GM19438 (cell line): ENCODE measurements at regions not wholly inside any gene's neighbourhood (a gene's known extent, or its start where the extent isn't known, plus 50 kb on each side); places are given as distances from the start of the nearest gene placed in this dataset.

Experiments
- ATAC-seq: cut with Tn5 transposase; IDR thresholded peaks from one replicate; pipeline ENCODE4 v1.9.1; 2021; ENCODE audit warnings: low read depth; ENCODE audit not compliant: unreplicated experiment

DNA sequence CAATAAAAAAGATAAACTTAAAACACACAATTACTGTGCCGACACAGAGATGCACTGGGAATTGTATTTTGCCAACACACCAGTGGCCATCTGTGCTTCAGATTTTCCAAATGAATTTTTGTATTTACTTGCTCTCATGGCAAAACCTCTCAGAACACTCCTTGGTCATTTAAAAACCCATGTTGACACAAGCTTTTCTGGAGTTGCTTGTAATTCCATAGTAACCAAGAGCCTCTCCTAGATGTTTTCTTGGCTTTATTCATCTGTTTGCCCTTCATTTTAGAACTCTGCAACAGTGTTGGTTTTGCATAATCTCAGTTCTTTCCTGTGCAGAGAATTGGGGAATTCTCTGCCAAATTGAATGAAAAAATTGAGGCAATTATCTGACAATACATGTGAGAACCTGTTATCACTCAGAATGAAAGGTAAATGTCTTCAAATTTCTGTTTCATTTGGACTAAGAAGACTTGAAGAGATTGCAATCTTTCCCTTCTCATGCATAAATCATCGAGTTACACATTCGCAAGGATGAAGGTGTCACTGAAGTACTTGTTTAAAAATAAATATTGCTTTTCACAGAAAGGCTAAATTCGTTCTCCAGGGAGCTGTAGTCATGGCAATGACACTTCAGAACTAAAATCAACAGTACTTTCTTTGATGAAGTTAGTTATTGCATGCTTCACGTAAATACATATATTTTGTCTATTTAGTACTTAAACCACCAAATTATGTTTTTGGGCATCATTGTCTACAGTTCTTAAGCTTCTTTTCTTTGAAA, 301.8 kb upstream of the CTSO start:
- no peak for ATAC-seq

DNA sequence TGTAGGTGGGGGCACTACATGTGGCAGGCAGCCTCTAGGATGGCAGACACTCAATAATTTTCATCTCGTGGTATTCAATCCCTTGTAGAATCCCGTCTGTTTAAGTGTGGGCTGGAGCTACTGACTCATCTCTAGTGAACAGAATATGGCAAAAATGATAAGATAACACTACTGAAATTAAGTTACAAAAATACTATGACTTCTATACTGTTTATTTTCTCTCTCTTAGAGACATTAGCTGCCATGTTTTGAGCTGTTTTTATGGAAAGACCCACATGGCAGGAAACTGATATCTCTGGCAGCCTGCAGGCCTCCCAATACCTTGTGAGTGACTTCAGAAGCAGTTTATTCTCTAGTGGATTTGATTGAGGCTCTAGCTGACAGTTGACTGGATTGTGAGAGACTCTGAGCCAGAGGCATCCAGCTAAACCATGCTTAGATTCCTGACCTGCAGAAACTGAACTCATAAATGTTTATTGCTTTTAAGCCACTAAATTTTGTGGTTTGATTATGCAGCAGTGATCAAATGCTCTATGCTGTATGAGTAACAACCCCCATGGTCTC, 298.8 kb upstream of the CTSO start:
- ATAC-seq, result no peak

DNA sequence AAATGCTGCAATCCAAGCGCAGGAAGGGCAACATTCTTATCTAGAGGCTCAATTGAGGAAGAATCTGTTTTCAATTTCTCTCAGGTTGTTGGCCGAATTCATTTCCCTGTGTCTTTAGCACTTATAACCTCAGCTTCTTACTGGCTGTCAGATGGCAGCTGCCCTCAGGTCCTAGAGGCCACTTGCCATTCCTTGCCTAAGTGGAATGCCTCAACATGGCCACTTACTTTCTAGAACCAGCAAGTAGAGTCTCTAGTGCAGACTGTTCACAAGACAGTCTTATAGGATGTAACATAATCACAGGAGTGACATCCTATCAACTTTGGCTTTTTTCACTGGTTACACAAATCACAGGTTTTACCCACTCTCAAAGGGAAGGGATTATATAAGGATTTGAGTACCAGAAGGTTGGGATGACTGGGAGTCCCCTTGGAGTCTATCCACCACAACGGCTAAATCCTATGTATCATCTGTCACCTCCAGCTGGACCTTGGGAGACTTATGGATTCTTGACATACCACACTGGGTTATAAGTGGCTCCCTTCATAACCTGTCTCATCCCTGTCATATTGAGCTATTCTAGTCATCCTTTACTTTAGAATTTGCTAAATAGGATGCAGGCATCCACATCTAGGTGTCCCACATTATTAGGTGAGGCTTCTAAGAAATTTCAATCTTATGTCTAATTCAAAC, 297.9 kb upstream of the CTSO start:
- ATAC-seq, result no peak

DNA sequence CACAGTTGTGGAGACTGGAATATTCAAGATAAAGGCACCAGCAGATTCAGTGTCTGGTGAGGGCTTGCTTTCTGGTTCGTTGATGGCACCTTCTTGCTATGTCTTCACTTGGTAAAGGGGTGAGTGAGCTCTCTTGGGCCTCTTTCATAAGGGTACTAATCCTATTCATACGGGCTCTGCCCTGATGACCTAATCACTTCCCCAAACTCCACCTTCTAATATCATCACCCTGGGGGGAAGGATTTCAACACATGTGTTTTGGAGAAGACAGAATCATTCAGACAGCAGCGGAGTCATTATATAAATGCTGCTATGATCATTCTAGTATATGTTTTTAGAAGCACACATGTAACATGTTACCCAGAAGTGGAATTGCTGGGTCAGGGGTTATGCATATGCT, 295.3 kb upstream of the CTSO start:
- ATAC-seq, result no peak

DNA sequence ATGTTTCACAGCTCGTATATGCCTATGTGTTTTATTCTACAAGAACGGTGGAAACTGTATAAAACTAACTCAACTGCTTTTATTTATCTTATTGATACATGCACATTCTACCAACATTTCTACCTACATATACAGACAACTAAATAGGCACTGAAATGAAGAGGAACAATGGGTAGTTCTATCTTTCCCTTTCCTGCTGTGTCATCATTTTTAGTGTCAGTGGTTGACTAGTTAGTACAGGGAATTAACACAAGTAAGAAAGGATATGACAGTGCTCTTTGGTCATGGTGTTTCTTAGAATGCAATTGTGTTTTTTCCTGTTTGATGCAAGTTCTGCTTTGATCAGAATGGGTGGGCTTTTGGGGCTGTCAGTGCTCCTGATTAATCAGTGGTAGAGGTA, 293.8 kb upstream of the CTSO start:
- no peak for ATAC-seq

DNA sequence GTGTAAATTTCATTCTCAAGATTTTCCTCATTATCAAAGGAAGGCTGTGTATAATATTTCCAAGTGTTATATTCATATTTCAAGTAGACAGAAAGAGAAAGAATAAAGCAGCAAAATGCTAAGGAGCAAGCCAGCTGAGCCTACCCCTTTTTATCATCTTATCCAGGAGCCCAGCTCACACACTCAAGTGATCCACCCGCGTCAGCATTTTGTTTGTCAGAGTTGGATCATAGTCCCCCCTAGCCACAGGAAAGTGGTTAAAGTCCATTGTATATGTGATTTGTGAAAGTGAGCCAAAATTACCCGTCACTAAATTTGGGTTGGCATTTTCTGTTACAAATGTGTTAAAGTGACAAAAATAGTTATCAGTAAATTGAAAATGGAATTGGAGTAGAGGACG, 289.3 kb upstream of the CTSO start:
- no peak for ATAC-seq

DNA sequence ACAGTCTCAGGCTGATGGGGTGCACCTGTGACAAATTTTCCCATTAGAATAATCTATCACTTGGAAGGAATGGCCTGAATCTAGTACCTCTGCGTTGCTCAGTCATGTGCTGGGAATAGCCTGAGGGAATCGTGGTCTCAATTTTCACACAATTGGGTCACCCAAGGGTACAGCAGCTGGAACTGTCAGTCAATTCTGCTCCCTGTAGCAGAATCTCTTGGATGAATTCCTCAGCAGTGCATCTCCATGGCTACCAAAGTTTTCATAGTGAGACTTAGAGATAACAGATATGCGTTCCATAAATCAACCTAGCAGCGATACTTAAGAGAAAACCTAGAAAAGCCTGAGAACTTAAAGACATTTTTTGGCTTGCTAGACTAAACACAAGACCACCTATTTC, 288.7 kb upstream of the CTSO start:
- ATAC-seq, result no peak

DNA sequence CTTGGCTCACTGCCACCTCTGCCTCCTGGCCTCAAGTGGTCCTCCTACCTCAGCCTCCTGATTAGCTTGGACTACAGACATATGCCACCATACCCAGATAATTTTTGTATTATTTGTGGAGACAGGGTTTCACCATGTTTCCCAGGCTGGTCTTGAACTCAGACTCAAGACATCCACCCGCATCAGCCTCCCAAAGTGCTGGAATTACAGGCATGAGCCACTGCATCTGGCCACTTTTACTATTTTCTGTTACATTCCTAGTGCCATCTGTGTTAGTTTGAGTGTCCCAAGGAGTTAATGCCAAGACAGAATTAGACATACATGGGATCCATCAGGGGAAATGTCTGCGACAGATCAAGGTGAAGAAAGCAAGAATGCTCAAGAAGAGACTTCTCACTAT, 288.2 kb upstream of the CTSO start:
- no peak for ATAC-seq

DNA sequence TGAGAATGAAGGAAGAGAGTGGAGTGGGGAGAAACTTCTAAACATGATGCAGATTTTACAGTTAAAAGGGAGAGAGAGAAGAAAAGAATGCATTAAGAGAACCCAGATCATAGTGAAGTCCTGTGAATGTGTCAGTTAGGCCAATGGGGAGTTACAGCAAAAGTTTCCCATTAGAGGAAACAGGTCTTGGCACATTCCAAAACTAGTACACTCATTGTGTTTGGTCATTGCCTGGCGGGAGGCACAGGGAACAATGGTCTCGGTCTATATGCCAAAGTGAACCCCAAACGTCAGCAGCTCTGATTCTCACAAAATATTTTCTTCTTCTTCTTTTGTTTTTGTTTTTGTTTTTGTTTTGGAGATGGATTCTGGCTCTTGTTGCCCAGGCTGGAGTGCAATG, 284.5 kb upstream of the CTSO start:
- ATAC-seq, result no peak

DNA sequence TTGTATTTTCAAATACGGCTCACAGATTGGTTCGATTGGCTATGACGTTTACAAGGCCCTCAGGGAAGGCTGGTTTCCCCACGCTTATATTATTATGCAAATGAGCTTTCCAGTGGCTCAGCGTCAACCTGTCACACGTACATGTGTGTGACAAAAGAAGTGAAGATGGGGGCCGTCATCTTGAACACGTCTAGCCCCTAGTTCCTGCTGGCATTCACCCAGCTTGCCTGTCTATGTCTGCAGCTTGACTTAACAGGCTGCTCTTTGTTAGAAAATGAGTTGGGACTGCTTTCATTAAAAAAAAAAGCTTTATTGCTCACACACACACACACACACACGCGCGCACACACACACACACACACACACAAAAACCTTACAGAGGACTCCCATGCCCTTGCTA, 283.6 kb upstream of the CTSO start:
- ATAC-seq, result no peak

DNA sequence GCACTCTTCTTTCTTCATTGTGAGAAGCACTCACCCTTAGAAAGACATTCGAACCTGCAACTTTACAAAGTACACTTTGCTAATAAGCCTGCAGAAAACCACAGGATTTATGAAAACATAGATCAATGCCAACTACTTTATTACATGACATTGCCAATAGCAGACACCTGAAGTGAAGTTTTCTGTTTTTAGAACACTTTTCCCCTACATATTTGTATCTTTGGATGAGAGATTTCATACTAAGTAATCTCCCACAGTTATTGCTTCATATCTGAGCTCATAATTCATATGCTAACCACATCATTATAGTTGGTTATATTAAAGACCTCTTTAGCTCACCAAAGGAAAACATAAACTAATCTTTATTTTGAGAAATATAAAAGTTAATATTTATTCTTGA, 276.5 kb upstream of the CTSO start:
- no peak for ATAC-seq

DNA sequence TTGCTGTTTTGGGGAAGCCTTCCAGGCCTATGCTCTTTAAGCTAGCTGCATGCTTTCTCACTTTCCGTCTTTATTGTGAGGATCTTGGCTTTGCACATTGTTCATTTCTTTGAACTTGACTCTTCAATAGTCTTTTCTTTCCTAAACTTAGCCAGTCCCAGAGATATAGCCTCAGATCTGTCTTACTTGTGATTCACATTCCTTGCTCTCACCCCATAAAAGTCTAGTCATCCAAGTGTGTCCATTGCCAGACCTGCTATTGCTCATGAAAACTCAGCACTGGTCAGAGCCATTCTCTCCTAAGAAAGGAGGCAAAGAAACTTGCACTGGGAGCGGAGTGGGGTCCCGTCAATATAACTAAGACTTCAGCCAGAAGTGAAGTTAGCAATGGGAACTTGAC, 275.0 kb upstream of the CTSO start:
- ATAC-seq, result no peak

DNA sequence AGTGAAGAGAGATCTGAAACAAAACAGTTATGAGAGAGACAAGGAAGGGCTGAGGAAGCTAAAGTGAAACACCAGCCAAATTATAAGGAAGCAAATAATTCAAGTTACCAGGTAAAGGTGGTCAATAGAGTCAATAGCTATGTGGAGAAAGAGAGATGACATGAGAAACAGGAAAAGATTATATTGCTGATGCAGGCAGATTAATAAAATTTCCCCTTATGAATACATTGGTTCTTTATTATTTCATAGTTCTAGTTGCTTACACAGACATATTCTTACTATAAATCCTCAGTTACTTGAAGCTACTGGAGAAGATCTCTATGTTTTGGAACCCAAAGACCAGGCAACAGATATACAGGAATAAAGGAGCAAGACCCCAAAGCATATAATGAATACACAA, 273.7 kb upstream of the CTSO start:
- no peak for ATAC-seq

DNA sequence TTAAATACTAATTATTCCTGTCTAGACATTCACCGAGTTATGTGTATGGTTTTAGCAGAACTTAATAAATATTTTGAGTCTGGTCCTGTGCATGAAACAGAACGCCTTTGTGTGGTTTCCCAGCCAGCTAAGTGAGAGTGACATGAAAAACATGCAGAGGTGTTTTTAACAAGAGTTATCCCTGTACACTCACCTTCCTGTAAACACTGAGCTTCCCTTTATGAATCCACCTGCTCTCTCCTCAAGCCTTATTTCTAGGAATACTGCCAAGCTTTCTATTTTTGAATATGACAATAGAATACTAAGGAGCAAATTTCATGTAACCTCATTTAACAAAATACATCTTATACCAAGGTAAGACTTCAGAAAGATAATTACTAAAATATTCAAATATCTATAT, 270.3 kb upstream of the CTSO start:
- no peak for ATAC-seq

DNA sequence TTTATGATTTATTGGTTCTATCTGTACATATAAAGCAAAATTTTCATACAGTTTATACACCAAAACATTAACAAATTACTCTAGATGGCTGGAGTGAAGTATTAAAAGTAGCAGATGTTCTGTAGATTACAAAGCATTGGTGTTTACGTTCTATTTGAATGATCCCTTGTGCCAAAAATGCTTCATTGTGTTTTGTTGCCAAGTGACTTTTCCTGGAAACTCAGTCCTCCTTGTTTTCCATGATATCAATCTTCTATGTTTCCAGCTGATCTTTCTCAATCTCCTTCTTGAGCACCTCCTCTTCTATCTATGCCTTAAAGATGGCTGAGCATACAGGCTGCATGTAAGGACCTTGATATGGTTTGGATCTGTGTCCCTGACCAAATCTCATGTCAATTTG, 263.6 kb upstream of the CTSO start:
- ATAC-seq, result no peak

DNA sequence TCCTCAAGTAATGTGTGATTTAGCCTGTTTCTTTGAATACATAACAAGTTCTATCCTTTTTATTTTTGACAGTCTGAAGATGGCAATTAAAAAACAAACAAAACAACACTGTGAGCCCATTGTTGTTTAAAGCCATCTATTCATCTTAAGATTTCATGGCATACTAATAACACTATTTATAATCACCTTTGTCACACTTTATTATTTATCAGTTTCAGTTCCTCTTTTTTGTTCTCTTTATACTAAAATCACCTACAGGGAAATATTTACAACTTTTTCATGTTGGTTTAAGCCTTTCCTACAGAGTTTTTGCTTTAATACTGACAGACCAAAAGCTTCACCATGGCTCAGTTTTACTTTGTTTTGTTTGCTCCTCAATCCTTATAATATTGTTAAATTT, 247.4 kb upstream of the CTSO start:
- peak; percentile 80 for ATAC-seq

DNA sequence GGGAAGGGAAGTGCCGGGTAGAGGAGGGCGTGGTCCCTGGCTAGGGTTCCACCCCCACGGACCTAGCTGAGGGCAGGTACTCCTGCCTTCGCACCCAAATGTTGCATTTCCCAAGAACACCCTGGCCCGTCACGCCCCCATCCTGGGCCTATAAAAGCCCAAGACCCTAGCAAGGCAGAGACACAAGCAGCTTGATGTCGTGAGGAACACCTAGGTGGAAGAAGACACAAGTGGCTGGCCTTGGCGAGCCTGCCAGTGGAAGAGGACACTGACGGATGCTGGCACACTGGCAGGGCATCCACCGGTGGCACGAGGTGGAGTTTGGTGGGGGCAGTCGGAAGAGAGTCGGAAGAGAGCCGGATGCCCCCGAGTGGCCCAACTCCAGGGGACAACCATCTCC, 244.8 kb upstream of the CTSO start:
- ATAC-seq, result no peak

DNA sequence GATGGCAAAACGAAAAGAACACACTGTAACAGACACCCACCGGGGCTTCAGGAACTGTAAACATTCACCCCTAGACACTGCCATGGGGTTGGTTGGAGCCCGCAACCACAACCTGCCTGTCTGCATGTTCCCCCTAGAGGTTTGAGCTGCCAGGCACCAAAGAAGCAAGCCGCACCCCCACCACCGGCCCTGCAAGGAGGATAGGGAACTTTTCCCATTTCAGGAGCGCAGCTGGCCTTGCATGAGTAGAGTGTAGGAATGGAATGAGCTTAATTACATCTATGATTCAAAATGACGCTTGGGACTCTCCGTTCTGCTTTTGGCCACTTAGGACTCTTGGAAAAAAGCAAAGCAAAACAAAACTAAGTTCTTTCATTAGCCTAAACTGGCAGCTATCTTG, 243.6 kb upstream of the CTSO start:
- ATAC-seq, result no peak

DNA sequence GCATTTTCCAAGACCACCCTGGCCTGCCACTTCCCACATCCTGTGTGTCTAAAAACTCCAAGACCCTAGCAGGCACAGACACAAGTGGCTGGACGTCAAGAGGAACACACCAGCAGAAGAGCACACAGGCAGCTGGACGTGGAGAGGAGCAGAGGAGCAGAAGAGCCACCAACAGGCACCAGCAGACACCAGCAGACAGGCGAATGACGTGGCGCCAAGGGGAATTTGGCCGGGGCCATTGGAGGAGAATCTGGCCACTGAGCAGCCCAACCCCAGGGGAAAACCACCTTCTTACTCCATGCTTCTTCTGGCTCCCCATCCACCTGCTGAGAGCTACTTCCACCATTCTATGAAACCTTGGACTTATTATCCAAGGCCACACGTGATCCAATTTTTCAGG, 243.1 kb upstream of the CTSO start:
- ATAC-seq, result no peak

DNA sequence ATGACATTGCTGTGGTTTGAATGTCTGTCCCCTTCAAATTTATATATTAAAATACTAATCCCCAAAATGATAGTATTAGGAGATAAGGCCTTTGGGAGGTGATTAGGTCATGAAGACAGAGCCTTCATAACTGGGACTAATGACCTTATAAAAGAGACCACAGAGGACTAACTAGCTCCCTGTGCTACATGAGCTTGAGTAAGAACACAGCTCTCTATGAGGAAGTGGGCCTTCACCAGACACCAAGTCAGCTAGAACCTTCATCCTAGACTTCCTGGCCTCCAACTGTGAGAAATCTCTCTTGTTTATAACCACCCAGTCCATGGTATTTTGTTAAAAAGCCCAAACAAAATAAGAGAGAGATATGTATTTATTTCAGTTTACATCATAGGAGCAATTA, 242.2 kb upstream of the CTSO start:
- ATAC-seq, result peak; percentile 82

DNA sequence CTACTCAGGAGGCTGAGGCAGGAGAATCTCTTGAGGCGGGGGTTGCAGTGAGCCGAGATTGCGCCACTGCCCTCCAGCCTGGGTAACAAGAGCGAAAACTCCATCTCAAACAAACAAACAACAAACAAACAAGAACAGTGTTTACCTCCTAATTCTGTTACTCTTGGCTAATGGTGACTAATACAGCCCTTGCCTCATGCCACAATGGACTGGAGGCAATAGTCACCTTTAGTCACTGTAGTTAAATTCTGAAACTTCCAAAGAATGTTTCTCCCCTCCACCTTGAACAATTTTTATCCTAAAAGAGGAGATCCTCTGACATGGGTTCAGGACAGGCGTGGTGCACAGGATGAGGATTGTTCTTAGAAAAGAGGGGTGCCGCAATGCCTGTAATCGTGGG, 241.2 kb upstream of the CTSO start:
- no peak for ATAC-seq

DNA sequence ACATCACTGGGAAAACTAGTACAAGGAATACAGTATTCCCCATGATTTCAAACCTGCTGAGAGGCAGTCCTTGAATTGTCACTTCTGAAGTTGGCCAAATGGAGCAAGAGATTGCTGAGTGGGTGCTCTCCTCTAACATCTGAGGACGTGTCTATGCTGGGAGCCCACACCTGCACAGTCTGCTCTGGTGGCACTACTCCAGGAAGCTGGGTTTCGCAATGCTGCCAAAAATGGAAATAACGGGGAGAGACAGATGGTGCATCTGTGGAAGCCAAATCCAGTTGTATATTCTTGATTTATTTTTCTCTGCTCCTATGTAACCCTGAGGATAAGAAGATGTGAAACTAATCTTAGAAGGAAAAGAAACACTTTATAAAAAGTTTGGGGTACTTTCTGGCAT, 240.1 kb upstream of the CTSO start:
- no peak for ATAC-seq
